Muscle layer of colon (tissue), 2 donors: ENCODE measurements at regions not wholly inside any gene's neighbourhood (a gene's known extent, or its start where the extent isn't known, plus 50 kb on each side); places are given as distances from the start of the nearest gene placed in this dataset.

ENCODE experiments used
- H3K27ac ChIP-seq: one replicate; pipeline ENCODE4 v1.7.0; 2013; ENCODE audit warnings: low read depth, mild to moderate bottlenecking, low read length, moderate library complexity
- H3K27me3 ChIP-seq, 2 donors: one replicate each; pipeline ENCODE4 v1.7.0; 2013; ENCODE audit warnings: low read length in 2 of 2, mild to moderate bottlenecking in 2 of 2; ENCODE audit not compliant: insufficient read depth in 2 of 2, control insufficient read depth in 1 of 2
- H3K36me3 ChIP-seq: one replicate; pipeline ENCODE4 v1.7.0; 2013; ENCODE audit warnings: mild to moderate bottlenecking, low read length; ENCODE audit not compliant: insufficient read depth
- H3K4me1 ChIP-seq: one replicate; pipeline ENCODE4 v1.7.0; 2013; ENCODE audit warnings: mild to moderate bottlenecking, low read length; ENCODE audit not compliant: insufficient read depth
- H3K4me3 ChIP-seq, 2 donors: one replicate each; pipeline ENCODE4 v1.7.0; 2013; ENCODE audit warnings: low read length in 2 of 2, low read depth in 1 of 2, mild to moderate bottlenecking in 1 of 2, moderate library complexity in 1 of 2
- H3K9ac ChIP-seq: one replicate; pipeline ENCODE4 v1.7.0; 2013; ENCODE audit warnings: low read length
- H3K9me3 ChIP-seq: one replicate; pipeline ENCODE4 v1.7.0; 2013; ENCODE audit warnings: mild to moderate bottlenecking, low read length
- donor health status: abdominal sarcoma.
- donor health status: Adenocarcinoma of cecum.

- H3K9ac ChIP-seq, result no peak overlapping the region
- H3K4me3 ChIP-seq, result no peak overlapping the region
- no peak overlapping the region for H3K27ac ChIP-seq
- no peaks in the 10 kb centered on the region for H3K27me3 ChIP-seq
- no peaks in the 10 kb centered on the region for H3K36me3 ChIP-seq
- H3K4me1 ChIP-seq, result no peaks in the 10 kb centered on the region
- H3K9me3 ChIP-seq, result no peaks in the 10 kb centered on the region
These were observed 1576.8 kb upstream of the GOT2 start for GRCh38 chr16:60310846-60311445.

GRCh38 chr16:60304720-60305119 is 1570.6 kb upstream of the GOT2 start:
- Histone ChIP-seq H3K36me3 (no peaks in the 10 kb centered on the region), H3K9ac (no peak overlapping the region), H3K27me3 (no peaks in the 10 kb centered on the region), H3K27ac (no peak overlapping the region), H3K4me3 (no peak overlapping the region), H3K9me3 (no peaks in the 10 kb centered on the region), H3K4me1 (no peaks in the 10 kb centered on the region)

- Histone ChIP-seq H3K27ac (no peak overlapping the region), H3K36me3 (no peaks in the 10 kb centered on the region), H3K4me3 (no peak overlapping the region), H3K9me3 (no peaks in the 10 kb centered on the region), H3K9ac (no peak overlapping the region), H3K27me3 (no peaks in the 10 kb centered on the region), H3K4me1 (no peaks in the 10 kb centered on the region)
These were observed 1570.0 kb upstream of the GOT2 start for GRCh38 chr16:60304066-60304465.

DNA sequence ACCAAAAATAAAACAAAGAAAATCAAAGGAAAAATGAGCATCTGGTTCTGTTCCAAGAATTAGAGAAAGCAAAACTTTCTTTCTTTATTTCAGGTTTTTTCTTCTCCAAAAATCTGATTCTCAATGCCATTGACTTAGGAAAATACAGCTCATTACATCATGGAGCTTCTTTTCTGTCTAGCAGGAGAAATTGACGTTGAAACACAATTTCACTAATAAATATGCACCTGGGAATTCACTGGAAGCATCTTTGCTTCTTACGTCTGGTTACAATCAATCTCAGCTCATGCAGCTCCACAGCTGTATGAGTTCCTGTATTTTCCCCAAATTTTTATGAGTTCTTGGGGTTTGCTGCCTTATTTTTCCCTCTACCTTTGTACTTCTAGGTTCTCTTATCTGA is 1568.6 kb upstream of the GOT2 start:
- no peaks in the 10 kb centered on the region for H3K9me3 ChIP-seq
- no peak overlapping the region for H3K27ac ChIP-seq
- H3K4me1 ChIP-seq, result no peaks in the 10 kb centered on the region
- H3K27me3 ChIP-seq, result no peaks in the 10 kb centered on the region
- no peak overlapping the region for H3K4me3 ChIP-seq
- H3K9ac ChIP-seq, result no peak overlapping the region
- no peaks in the 10 kb centered on the region for H3K36me3 ChIP-seq

GRCh38 chr16:60302261-60302660 is 1568.1 kb upstream of the GOT2 start:
- Histone ChIP-seq H3K27ac (no peak overlapping the region), H3K36me3 (no peaks in the 10 kb centered on the region), H3K9ac (no peak overlapping the region), H3K27me3 (no peaks in the 10 kb centered on the region), H3K9me3 (no peaks in the 10 kb centered on the region), H3K4me1 (no peaks in the 10 kb centered on the region), H3K4me3 (no peak overlapping the region)

GRCh38 chr16:60299241-60299776 is 1565.2 kb upstream of the GOT2 start:
- no peaks in the 10 kb centered on the region for H3K36me3 ChIP-seq
- H3K9ac ChIP-seq, result no peak overlapping the region

GRCh38 chr16:60295451-60295850 is 1561.3 kb upstream of the GOT2 start:
- H3K4me3 ChIP-seq, result no peak overlapping the region
- no peak overlapping the region for H3K9ac ChIP-seq
- H3K27ac ChIP-seq, result no peak overlapping the region
- no peaks in the 10 kb centered on the region for H3K36me3 ChIP-seq
- no peaks in the 10 kb centered on the region for H3K4me1 ChIP-seq
- H3K27me3 ChIP-seq, result no peaks in the 10 kb centered on the region
- H3K9me3 ChIP-seq, result no peaks in the 10 kb centered on the region

More at GRCh38 chr16:60299241-60299776, 1565.2 kb upstream of the GOT2 start:
- no peaks in the 10 kb centered on the region for H3K27me3 ChIP-seq
- H3K4me1 ChIP-seq, result no peaks in the 10 kb centered on the region
- H3K9me3 ChIP-seq, result no peaks in the 10 kb centered on the region
- H3K4me3 ChIP-seq, result no peak overlapping the region
- H3K27ac ChIP-seq, result no peak overlapping the region

DNA sequence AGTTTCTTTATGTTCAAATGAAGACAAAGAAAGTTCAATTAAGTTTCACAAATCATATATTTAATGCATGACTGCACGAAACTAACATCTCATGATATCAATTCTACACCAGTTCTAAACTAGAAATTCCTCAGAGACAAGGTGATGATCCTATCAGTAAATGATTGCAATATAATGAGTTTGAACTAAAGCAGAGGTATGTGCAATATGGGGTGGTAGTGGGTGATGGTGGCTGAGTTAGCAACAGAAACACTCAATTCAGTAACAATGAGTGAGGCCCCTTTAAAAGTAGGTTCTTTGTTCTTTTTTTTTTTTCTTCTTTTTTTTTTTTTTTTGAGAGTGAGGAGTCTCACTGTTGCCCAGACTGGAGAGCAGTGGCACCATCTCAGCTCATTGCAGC is 1551.7 kb upstream of the GOT2 start:
- Histone ChIP-seq H3K27me3 (no peaks in the 10 kb centered on the region), H3K4me1 (no peaks in the 10 kb centered on the region), H3K9ac (no peak overlapping the region), H3K9me3 (no peaks in the 10 kb centered on the region), H3K36me3 (no peaks in the 10 kb centered on the region), H3K27ac (no peak overlapping the region), H3K4me3 (no peak overlapping the region)

- Histone ChIP-seq H3K27me3 (no peaks in the 10 kb centered on the region), H3K36me3 (no peaks in the 10 kb centered on the region), H3K4me3 (no peak overlapping the region), H3K9me3 (no peaks in the 10 kb centered on the region), H3K4me1 (no peaks in the 10 kb centered on the region), H3K27ac (no peak overlapping the region), H3K9ac (no peak overlapping the region)
These were observed 1545.0 kb upstream of the GOT2 start for GRCh38 chr16:60279061-60279665.

GRCh38 chr16:60274431-60275019 is 1540.4 kb upstream of the GOT2 start:
- Histone ChIP-seq H3K36me3 (no peaks in the 10 kb centered on the region), H3K27me3 (no peaks in the 10 kb centered on the region), H3K4me3 (no peak overlapping the region), H3K9me3 (no peaks in the 10 kb centered on the region), H3K4me1 (no peaks in the 10 kb centered on the region), H3K9ac (no peak overlapping the region), H3K27ac (no peak overlapping the region)

GRCh38 chr16:60271781-60272180 is 1537.7 kb upstream of the GOT2 start:
- H3K9ac ChIP-seq, result no peak overlapping the region
- H3K27me3 ChIP-seq, result no peaks in the 10 kb centered on the region
- H3K9me3 ChIP-seq, result no peaks in the 10 kb centered on the region
- H3K4me1 ChIP-seq, result no peaks in the 10 kb centered on the region
- H3K36me3 ChIP-seq, result no peaks in the 10 kb centered on the region
- no peak overlapping the region for H3K4me3 ChIP-seq
- no peak overlapping the region for H3K27ac ChIP-seq
